ENCODE measurements at regions not wholly inside any gene's neighbourhood (a gene's known extent, or its start where the extent isn't known, plus 50 kb on each side); places are given as distances from the start of the nearest gene placed in this dataset.

- DNase-seq (ENCODE audit: low read depth in 2 of 2) = no peak
These were observed 139.1 kb upstream of the DPT start for GRCh38 chr1:168867941-168868634.

GRCh38 chr1:168871531-168871930, 142.5 kb upstream of the DPT start:
- no peak for DNase-seq (ENCODE audit: low read depth in 2 of 2)

GRCh38 chr1:168875831-168876230, 146.8 kb upstream of the DPT start:
- no peak for DNase-seq (ENCODE audit: low read depth in 2 of 2)

DNA sequence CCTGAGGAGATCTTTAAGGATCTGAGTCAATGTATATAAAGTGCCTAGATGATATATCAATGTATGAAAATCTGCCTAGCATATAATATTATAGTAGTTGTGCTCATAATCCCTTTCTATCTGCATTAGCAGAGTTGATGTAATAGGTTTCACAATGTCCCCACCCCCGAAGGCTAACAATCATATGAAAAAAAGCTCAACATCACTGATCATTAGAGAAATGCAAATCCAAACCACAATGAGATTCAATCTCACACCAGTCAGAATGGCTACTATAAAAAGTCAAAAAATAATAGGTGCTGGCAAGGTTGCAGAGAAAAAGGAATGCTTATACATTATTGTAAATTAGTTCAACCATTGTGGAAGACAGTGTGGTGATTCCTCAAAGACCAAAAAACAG, 147.8 kb upstream of the DPT start:
- DNase-seq (ENCODE audit: low read depth in 2 of 2) = no peak

DNA sequence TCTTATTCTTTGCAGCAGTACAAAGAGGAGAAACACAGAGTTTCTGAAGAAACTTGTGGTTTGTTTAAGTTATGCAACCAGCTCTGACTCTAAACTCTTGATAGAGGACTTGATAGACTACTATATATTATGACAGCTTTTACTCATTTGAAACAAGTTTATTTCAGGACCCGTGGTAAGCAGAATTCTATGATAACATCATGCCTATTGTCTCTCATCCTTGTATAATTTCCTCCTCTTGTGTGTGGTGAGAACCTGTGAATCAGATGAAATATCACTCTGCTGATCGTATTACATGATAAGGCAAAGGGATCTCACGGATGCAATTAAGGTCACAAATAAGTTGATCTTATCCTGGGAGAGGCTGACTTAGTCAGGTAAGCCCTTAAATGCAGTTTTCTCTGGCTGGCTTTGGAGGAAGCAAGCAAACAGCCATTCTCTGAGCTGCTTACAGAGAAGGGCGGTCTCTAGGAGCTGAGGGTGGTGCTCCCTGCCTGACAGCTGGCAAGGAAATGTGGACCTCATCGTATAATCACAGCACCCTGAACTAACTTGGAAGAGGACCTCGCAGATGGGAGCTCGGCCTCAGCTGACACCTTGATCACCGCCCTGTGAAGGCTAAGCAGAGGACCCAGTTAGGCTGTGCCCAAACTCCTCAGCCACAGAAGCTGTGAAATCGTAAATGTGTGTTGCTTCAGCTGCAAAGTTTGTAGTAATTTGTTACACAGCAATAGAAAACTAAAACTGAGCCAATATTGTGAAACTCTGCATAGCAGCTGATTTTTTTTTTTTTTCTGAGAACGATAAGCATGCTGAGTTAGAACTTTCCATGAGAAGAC, 151.1 kb upstream of the DPT start:
- no peak for DNase-seq (ENCODE audit: low read depth in 2 of 2)

DNA sequence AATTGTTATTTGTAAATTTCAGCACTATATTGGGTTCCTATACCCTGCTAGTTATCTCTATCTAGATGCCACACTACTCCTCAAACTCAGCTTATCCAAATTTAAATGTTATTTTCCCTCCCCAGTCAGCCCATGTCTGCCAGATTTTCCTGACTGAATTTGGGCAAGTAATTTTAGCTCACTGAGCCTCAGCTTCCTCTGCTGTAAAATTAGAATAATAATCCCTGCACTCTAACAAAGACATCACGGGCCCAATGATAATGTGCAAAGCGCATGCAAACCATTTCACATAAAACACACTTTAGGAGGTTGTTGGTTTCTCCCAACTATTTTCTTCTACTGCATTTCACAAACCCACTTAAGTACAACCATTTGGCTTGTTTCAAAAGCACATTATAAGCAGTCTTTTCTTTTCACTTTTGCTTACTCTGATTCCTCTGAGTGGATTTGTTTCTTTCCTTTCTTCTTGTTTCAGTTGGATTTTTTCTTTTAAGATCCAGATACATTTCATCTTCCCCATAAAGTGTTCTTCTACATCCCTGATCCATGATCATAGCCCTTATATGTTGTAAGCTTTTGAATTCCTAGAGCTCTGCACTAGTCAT, 152.8 kb upstream of the DPT start:
- DNase-seq (ENCODE audit: low read depth in 2 of 2) = no peak

DNA sequence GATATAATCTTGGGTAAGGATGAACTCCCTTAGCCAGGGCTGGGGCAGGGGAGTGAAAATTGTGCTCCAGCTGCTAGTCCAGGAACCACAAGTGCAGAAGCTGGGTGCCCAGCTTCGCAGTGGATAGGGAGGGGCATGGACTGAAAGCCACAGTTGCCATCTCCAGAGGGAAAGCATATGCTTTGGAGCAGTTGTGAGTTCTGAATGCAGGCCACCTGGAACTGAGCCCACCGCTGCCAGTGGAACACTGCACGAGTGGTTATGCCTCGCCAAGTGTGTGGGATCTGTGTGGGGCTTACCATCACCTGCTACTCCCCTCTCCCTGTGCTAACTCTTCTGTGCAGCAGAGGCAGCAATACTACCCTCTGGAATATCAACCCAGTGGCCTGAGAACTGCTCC, 158.4 kb upstream of the DPT start:
- DNase-seq (ENCODE audit: low read depth in 2 of 2) = no peak

DNA sequence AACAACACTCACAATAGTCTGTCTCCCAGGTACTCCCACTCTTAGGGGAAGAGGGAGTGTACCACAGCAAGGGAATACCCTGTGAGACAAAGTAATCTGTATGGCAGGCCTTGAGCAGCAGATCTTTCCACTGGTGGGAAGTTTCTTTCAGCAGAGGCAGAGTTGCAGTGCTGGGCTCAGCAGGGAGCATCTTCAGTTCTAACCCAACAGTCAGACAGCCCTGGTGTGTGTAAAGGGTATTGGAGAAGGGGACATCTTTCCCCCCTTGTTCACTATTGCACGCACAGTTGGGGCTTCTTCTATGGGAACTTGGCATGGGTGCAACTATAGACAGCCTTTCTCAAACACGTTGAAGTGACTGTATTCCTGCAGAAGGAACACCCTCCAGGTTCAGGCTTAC, 159.4 kb upstream of the DPT start:
- no peak for DNase-seq (ENCODE audit: low read depth in 2 of 2)

- no peak for DNase-seq (ENCODE audit: low read depth in 2 of 2)
These were observed 163.9 kb upstream of the DPT start for GRCh38 chr1:168892931-168893330.

DNA sequence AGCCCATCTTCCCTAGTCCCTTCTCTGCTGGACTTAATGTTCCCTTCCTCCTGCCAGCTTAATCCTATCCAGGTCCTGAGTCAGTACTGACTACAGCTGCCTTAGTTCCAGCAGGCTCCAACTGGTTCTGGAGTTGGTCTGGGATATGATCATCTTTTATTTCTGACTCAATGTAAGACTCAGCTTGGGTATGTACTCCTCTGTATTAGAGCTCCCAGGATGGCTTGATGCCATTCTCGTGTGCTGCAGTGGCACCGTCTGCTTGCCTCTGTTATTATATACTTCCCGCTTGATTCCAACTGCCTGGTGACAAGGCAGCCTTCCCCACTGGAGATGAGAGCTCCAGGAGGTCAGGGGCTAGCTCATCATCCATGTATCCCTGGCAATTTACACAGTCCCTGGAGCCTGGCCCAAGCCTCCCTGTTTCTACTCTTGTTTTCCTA, 164.4 kb upstream of the DPT start:
- DNase-seq (ENCODE audit: low read depth in 2 of 2) = no peak

DNA sequence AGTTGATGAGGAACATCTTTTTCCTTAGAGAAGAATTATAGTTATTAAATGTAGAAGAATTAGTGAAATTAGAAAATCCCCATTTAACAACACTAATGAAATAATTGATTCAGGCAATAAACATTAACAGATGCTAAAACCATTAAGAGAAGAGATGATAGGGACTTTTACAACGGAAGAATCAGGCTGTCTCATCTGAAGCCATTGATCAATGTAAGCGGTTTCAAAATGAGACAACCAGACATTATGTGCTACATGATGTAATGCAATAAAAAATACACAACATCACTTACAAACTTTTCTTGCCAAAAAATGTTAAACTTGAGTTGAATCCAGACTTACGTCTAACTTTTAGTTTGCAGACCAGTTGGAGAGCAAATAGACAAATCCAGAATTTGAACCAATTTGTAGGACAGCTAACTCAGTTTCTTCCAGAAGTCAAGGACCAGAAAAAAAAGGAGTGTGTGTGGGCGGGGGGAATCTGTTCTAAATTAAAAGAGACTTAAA, 165.4 kb upstream of the DPT start:
- DNase-seq (ENCODE audit: low read depth in 2 of 2) = no peak

DNA sequence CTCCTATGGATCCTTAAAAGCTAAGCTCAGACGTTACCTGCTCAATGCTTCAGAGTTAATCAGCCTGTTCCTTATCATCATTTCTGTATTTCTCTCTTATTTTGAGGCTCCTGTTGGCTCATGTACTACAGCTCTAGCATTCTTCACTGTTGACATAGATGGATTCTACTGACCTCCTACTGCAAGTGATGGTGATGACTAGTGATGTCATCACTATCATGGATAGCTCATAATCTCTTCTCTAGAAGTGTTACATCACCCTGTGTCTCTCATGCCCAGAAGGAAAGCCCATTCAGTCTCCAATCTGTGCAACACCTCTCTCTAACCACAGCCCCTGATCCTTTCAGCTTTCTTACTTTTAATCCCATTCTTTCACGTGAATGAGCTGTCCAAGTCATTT, 168.2 kb upstream of the DPT start:
- DNase-seq (ENCODE audit: low read depth in 2 of 2) = no peak

DNA sequence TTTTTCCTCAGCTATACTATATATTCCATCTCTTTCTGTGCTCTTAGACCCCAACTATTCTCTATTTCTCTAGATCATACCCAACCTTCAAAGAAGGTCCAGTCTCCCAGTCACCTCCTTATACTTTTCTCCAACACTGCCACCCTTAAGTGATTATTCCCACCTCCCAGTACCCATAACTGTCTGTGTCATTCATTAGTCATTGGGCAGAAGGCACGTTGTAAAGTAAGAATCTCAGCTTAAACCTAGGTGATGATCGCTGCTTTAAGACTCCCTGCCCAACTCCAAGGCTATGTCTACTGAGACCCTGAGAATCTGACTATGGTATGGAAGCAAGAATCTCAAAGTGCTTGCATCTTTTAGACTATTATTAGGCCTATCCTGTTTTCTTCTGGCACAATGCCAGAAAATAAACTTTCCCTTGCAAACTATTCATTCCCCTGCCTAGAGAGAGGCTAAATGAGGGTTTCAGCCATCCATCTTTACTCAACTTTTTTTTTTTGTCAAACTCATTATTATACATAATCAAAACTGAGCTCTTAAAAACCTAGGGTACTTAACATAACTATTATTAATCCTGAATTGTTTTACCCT, 174.3 kb upstream of the DPT start:
- DNase-seq (ENCODE audit: low read depth in 2 of 2) = no peak

- no peak for DNase-seq (ENCODE audit: low read depth in 2 of 2)
These were observed 176.6 kb upstream of the DPT start for GRCh38 chr1:168905633-168906032.

GRCh38 chr1:168906367-168906766, 177.4 kb upstream of the DPT start:
- DNase-seq (ENCODE audit: low read depth in 2 of 2) = no peak

- DNase-seq (ENCODE audit: low read depth in 2 of 2) = no peak
These were observed 178.0 kb upstream of the DPT start for GRCh38 chr1:168907053-168907452.

GRCh38 chr1:168907786-168908348, 178.9 kb upstream of the DPT start:
- no peak for DNase-seq (ENCODE audit: low read depth in 2 of 2)

GRCh38 chr1:168910403-168910802, 181.4 kb upstream of the DPT start:
- DNase-seq (ENCODE audit: low read depth in 2 of 2) = no peak

DNA sequence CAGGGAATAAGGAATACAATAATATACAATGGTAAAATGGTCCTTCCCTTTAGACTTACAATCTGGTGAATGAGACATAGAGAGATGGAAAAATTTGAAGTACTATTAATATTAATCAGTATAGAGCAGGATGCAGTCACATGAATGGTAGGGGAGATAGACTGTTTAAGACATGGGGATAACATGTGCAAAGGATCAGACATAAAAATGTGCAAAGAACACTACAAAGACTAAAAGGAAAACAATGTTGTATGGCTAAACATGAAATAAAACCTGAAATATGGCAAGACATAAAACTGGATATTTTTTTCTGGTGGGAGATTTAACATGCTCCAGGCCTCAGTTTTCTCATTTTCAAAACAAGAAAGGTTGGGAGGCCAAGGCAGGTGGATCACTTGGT, 182.4 kb upstream of the DPT start:
- DNase-seq (ENCODE audit: low read depth in 2 of 2) = no peak

- no peak for DNase-seq (ENCODE audit: low read depth in 2 of 2)
These were observed 184.9 kb upstream of the DPT start for GRCh38 chr1:168913711-168914463.

DNA sequence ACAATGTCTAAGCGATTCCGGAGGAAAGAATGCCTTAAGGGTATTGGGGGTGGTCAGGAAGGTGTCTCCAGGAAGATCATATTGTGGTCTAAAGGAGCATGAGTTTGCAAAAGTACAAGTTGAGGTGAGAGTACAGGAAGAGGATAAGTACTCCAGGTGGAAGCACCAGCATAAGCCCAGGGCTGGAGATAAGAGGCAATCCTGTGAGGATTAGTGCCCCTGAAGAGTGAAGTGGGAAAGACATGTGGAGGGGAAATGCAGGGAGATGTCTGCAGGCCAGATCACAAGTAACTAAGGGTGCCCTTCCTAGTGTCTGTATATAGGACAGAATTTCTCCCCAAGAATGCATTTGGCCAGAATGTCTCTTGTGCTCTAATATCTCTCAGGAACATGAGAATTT, 188.3 kb upstream of the DPT start:
- no peak for DNase-seq (ENCODE audit: low read depth in 2 of 2)
